GM12892 (cell line): ENCODE measurements at regions not wholly inside any gene's neighbourhood (a gene's known extent, or its start where the extent isn't known, plus 50 kb on each side); places are given as distances from the start of the nearest gene placed in this dataset.

Experiments used
- POLR2A ChIP-seq: IDR thresholded peaks from 2 replicates; pipeline ENCODE4 v1.6.1; 2011; ENCODE audit warnings: low read depth, low read length, control low read depth
- POLR2AphosphoS5 ChIP-seq: IDR thresholded peaks from 2 replicates; pipeline ENCODE4 v1.6.1; 2011; ENCODE audit warnings: low read depth, low read length, control low read depth
- TAF1 ChIP-seq: IDR thresholded peaks from 2 replicates; pipeline ENCODE4 v1.6.1; 2011; ENCODE audit warnings: low read depth, mild to moderate bottlenecking, control low read depth, low read length, borderline replicate concordance

- TF ChIP-seq TAF1 = no peak
- TF ChIP-seq POLR2AphosphoS5 = no peak
- TF ChIP-seq POLR2A = no peak
Measured at GRCh38 chr5:124001036-124001615, 489.1 kb downstream of the CSNK1G3 start.
